Fibroblast of pulmonary artery (primary cell): ENCODE measurements at regions not wholly inside any gene's neighbourhood (a gene's known extent, or its start where the extent isn't known, plus 50 kb on each side); places are given as distances from the start of the nearest gene placed in this dataset.
"Not testable (repeated sequence)": the region's sequence is repeated elsewhere in the genome, so short reads cannot be mapped to it uniquely, and the experiment has no call there.

ENCODE experiments used
- DNase-seq: peaks from one replicate; pipeline ENCODE4 v3.0.0-alpha.2; 2010; ENCODE audit warnings: low read depth
- H3K4me3 ChIP-seq: replicated peaks from 2 replicates; pipeline ENCODE4 v1.5.1; 2011; ENCODE audit warnings: low read depth, mild to moderate bottlenecking, control low read depth, low read length, moderate library complexity
- TF ChIP-seq, protein P1 (sequence below): IDR thresholded peaks from 2 replicates; pipeline ENCODE4 v1.5.1; 2011; ENCODE audit warnings: mild to moderate bottlenecking, control low read depth, low read length, inconsistent platforms; ENCODE audit errors: missing control alignments

DNA sequence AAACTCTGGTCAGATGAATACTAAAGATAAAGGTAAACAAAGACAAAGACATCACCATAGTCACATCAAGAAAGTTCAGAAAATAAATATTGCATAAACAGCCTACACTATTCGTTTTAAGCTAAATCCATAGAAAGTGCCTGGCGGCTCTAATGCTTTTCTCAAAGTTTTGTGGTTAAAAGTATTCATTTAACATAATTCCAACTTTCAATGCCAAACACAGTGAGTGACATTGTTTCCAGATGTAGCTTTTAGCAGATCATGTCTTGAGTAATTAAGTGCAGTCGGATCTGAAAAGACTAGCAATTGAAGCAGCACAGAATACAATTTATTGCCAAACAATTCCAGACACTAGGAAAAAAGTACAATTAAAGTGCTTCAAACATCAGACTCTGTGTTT, 287.1 kb upstream of the ADGRL3 start:
- no peak overlapping the region for H3K4me3 ChIP-seq
- DNase-seq = no peak
- TF ChIP-seq, protein P1, sequence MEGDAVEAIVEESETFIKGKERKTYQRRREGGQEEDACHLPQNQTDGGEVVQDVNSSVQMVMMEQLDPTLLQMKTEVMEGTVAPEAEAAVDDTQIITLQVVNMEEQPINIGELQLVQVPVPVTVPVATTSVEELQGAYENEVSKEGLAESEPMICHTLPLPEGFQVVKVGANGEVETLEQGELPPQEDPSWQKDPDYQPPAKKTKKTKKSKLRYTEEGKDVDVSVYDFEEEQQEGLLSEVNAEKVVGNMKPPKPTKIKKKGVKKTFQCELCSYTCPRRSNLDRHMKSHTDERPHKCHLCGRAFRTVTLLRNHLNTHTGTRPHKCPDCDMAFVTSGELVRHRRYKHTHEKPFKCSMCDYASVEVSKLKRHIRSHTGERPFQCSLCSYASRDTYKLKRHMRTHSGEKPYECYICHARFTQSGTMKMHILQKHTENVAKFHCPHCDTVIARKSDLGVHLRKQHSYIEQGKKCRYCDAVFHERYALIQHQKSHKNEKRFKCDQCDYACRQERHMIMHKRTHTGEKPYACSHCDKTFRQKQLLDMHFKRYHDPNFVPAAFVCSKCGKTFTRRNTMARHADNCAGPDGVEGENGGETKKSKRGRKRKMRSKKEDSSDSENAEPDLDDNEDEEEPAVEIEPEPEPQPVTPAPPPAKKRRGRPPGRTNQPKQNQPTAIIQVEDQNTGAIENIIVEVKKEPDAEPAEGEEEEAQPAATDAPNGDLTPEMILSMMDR = no peak

DNA sequence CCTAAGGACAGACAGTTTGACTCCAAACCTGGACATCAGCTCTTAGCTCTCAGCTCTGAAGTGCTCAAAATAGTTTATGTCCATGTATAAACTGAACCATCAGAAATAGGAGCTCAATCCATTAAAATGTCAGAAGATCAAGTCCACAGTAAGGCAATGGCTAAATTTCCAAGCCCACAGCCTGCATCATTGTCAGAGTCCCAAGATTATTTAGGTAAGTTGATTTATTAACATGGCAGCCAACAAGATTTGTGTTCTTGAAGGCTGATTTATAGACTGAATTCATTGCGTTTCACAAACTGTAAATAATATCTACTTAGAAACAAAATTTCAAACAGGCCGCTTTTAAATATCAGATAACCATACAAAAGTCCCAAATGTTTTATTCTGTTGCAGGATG, 286.5 kb upstream of the ADGRL3 start:
- DNase-seq = no peak
- TF ChIP-seq, protein P1 = no peak
- no peak overlapping the region for H3K4me3 ChIP-seq

DNA sequence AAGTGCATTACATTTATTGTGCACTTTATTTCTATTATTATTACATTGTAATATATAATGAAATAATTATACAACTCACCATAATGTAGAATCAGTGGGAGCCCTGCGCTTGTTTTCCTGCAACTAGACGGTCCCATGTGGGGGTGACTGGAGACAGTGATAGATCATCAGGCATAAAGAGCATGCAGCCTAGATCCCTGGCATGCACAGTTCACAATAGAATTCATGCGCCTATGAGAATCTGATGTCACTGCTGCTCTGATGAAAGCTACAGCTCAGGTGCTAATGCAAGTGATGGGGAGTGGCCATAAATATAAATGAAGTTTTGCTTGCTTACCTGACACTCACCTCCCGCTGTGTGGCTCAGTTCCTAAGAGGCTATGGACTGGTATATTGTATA, 278.4 kb upstream of the ADGRL3 start:
- DNase-seq = not testable (repeated sequence)

DNA sequence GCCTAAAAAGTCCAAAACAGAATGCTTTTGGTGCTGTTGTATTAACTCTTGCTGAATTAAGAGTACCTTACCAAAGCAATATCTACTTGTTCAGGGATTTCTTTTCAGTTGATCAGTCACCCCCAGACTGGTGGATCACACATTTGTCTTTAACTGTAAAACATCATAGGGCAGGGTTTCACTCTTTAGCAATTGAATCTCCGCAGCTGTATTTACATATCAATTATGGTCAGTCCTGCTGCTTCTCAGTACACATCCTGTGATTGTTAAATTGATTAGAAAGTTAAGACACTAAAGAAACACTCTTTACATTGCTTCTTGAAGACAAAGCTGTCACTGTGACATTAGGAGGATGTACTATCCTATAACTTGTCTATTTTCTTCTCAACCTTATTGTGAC, 277.1 kb upstream of the ADGRL3 start:
- no peak overlapping the region for H3K4me3 ChIP-seq
- TF ChIP-seq, protein P1 = no peak
- DNase-seq = no peak

More for the DNA sequence above, 278.4 kb upstream of the ADGRL3 start:
- H3K4me3 ChIP-seq = not testable (repeated sequence)

DNA sequence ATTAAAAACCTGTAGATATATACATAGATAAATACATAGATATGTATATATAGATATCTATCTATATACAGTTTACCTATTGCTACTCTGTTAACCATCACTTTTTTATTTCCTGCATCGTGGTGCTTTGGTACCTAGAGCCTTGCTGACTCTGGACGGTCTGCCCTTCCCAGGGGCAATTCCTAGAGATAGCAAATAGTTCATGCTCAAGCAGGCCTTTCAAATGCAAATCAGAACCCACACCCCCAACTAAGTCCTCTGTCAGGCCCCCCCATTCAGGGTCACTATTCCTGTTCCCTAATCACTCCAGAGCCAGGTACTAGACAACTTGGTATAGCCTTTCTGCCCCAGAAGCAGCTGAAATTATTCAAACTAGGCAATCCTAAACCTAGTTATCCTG, 273.5 kb upstream of the ADGRL3 start:
- TF ChIP-seq, protein P1 = no peak
- no peak overlapping the region for H3K4me3 ChIP-seq
- DNase-seq = no peak

DNA sequence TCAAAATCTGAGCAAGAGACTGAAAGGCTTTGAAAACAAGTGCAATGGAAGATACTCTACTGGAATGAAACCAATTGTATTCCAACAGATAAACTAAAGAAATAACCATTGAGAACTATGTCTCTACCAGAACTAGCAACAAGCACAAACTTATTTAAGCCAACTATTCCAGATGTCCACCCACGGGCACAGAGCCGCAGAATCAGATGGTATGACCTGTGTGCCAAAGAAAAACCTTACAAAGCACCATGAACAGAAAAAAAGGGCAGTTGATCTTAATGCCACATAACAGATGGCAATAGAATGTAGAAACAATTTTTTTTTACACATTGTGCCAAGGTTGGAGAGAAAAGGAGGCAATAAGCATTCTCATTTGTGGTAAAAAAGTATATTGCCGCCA, 269.3 kb upstream of the ADGRL3 start:
- DNase-seq = no peak
- no peak overlapping the region for H3K4me3 ChIP-seq
- TF ChIP-seq, protein P1 = no peak

DNA sequence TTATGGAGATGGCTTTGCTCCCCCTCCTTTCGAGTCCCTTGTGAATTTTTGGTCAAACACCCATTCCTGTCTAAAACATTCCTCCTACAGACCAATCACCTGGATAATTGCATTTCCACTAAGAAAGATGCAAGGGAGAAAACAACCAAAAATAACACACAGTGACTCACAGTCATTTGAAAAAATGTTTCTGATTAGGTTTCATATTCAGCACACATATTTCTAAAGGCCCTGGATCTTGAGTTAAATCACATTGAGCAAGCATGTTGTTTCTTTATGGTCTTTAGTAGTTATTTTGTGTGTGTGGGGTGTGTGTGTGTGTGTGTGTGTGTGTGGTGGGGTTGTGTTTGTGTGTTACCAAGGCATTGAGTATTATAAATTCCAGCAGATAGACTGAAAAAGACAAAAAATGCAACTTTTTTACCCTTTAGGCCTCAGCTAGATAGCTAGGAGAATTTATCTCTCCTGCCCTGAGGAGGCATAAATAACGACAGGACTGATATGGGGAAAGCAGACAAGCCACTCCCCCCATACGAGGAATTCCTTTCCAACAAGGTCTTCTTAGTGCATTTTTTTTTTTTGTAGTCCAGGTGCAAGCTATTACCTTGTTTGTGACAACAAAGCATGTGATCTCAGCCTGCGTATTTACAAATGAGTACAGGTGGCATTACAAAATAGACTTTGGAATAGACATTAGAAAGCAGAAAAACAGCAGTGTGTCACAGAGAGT, 265.4 kb upstream of the ADGRL3 start:
- no peak overlapping the region for H3K4me3 ChIP-seq
- TF ChIP-seq, protein P1 = no peak
- no peak for DNase-seq
